PC-3 (cell line): ENCODE measurements at regions not wholly inside any gene's neighbourhood (a gene's known extent, or its start where the extent isn't known, plus 50 kb on each side); places are given as distances from the start of the nearest gene placed in this dataset.
A peak's percentile ranks its signal among the peaks of the same experiment; 100 is the strongest.

Source experiments
- ATAC-seq: fragments of 200-7000 bp; cut with Tn5 transposase; 2 replicates; pipeline ENCODE4 v1.9.1; 2020; ENCODE audit warnings: mild to moderate bottlenecking, moderate library complexity
- BruUV-seq: library from RNA; stranded (reverse); fragments of 400-500 nt; replicated peaks from 2 replicates; lab custom pipeline; 2021; lab: Mats Ljungman, UMichigan
- CTCF ChIA-PET: fragments of 300-600 bp; sonication (Branson Sonifier 250); formaldehyde crosslinking; loops from one replicate; lab custom pipeline; 2022; ENCODE audit warnings: antibody characterized with exemption; lab: Charles Lee
- POLR2A ChIA-PET: fragments of 300-600 bp; sonication (Branson Sonifier 250); formaldehyde crosslinking; loops from one replicate; lab custom pipeline; 2022; ENCODE audit warnings: antibody characterized with exemption; ENCODE audit not compliant: unreplicated experiment; lab: Charles Lee
- DNase-seq: peaks from one replicate; pipeline ENCODE4 v3.0.0-alpha.2; 2015
- H2AFZ ChIP-seq: fragments of 300-600 bp; sonication (generic); 2 replicates; pipeline ENCODE4 v1.6.0; 2016; ENCODE audit warnings: antibody characterized with exemption, low read length
- H3F3A ChIP-seq: fragments of 300-600 bp; sonication (generic); one replicate; pipeline ENCODE4 v1.6.0; 2017; ENCODE audit warnings: antibody characterized with exemption, low read length, control low read depth, mild to moderate bottlenecking; ENCODE audit not compliant: unreplicated experiment
- H3K27ac ChIP-seq: fragments of 300-600 bp; sonication (generic); 2 replicates; pipeline ENCODE4 v1.5.1; 2016; ENCODE audit warnings: mild to moderate bottlenecking, low read length
- H3K27me3 ChIP-seq: fragments of 300-600 bp; sonication (generic); 2 replicates; pipeline ENCODE4 v1.6.1; 2016; ENCODE audit warnings: low read length, mixed read lengths
- H3K36me3 ChIP-seq: fragments of 300-600 bp; sonication (generic); 2 replicates; pipeline ENCODE4 v1.6.1; 2016; ENCODE audit warnings: low read depth, mixed run types, low read length, mixed read lengths
- H3K4me1 ChIP-seq: fragments of 300-600 bp; sonication (generic); 2 replicates; pipeline ENCODE4 v1.5.1; 2016; ENCODE audit warnings: low read length; ENCODE audit not compliant: insufficient read depth
- H3K4me2 ChIP-seq: fragments of 300-600 bp; sonication (generic); 2 replicates; pipeline ENCODE4 v1.6.0; 2016; ENCODE audit warnings: low read length
- H3K4me3 ChIP-seq: fragments of 300-600 bp; sonication (generic); 2 replicates; pipeline ENCODE4 v1.5.1; 2016; ENCODE audit warnings: mild to moderate bottlenecking, low read length, mixed read lengths
- H3K79me2 ChIP-seq: fragments of 300-600 bp; sonication (generic); 2 replicates; pipeline ENCODE4 v1.6.1; 2017; ENCODE audit warnings: low read length, mixed read lengths
- H3K9ac ChIP-seq: fragments of 300-600 bp; sonication (generic); 2 replicates; pipeline ENCODE4 v1.6.0; 2016; ENCODE audit warnings: mild to moderate bottlenecking, low read length
- H3K9me2 ChIP-seq: fragments of 300-600 bp; sonication (generic); replicated peaks from 2 replicates; pipeline ENCODE4 v1.6.1; 2016; ENCODE audit warnings: mixed run types, low read length, mixed read lengths
- H3K9me3 ChIP-seq: fragments of 300-600 bp; sonication (generic); 2 replicates; pipeline ENCODE4 v1.6.1; 2016; ENCODE audit warnings: low read length, mixed read lengths
- H4K20me1 ChIP-seq: fragments of 300-600 bp; sonication (generic); 2 replicates; pipeline ENCODE4 v1.6.1; 2016; ENCODE audit warnings: low read length, mixed read lengths
- EZH2 ChIP-seq: fragments of 300-600 bp; sonication (generic); IDR thresholded peaks from one replicate; pipeline ENCODE4 v1.6.1; 2017; ENCODE audit warnings: antibody characterized with exemption, mild to moderate bottlenecking, low read length; ENCODE audit not compliant: unreplicated experiment
- EZH2phosphoT487 ChIP-seq: fragments of 300-600 bp; sonication (generic); IDR thresholded peaks from 2 replicates; pipeline ENCODE4 v1.6.1; 2018; ENCODE audit warnings: mild to moderate bottlenecking, antibody characterized with exemption, low read length, borderline replicate concordance
- intact Hi-C: fragments of 100-400 bp; cut with micrococcal nuclease; formaldehyde crosslinking; loops from 2 replicates; pipeline ENCODE4 v1.9.0; 2023
- TF ChIP-seq, protein P1 (sequence below): fragments of 300-600 bp; sonication (generic); conservative IDR thresholded peaks from 2 replicates; pipeline ENCODE4 v1.5.1; 2017; ENCODE audit warnings: antibody characterized with exemption, low read depth, mild to moderate bottlenecking, low read length

DNA sequence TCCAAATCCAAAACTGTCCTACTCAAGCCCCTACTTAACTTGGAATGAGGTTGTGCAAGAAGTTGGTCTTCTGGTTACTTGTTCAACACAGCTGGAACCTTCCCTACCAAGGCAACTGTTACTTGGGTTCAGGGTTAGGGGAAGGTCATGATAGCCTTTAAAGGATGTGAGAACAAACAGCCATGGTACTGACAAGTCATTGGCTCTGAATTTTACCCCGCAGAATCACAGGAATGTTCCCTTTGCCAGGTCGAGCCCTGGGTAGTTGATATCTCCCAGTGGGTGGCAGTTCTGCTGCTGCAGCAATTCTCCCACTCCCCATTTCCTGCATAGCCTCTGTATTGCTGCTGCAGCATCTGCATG is 396.1 kb upstream of the MPDZ start:
- H3K9me3 ChIP-seq: no peaks in the 10 kb centered on the region
- no peaks in the 10 kb centered on the region for H3K36me3 ChIP-seq
- H3K4me1 ChIP-seq: peaks cover 9% of the 10 kb centered on the region; the same call in 1 of the 2 replicates
- no peak for DNase-seq
- H3K79me2 ChIP-seq: no peaks in the 10 kb centered on the region
- H3K9ac ChIP-seq: no peak overlapping the region
- ChIA-PET CTCF (no interaction called here), POLR2A (no interaction called here)
- TF ChIP-seq, protein P1, sequence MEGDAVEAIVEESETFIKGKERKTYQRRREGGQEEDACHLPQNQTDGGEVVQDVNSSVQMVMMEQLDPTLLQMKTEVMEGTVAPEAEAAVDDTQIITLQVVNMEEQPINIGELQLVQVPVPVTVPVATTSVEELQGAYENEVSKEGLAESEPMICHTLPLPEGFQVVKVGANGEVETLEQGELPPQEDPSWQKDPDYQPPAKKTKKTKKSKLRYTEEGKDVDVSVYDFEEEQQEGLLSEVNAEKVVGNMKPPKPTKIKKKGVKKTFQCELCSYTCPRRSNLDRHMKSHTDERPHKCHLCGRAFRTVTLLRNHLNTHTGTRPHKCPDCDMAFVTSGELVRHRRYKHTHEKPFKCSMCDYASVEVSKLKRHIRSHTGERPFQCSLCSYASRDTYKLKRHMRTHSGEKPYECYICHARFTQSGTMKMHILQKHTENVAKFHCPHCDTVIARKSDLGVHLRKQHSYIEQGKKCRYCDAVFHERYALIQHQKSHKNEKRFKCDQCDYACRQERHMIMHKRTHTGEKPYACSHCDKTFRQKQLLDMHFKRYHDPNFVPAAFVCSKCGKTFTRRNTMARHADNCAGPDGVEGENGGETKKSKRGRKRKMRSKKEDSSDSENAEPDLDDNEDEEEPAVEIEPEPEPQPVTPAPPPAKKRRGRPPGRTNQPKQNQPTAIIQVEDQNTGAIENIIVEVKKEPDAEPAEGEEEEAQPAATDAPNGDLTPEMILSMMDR: no peak
- no peak for TF ChIP-seq EZH2
- TF ChIP-seq EZH2phosphoT487: no peak
- H3F3A ChIP-seq: no peaks in the 10 kb centered on the region
- intact Hi-C loops: no loop called here
- no peaks in the 10 kb centered on the region for H3K9me2 ChIP-seq
- H3K27ac ChIP-seq: no peak overlapping the region
- no peak overlapping the region for H2AFZ ChIP-seq
- BruUV-seq: no TSS peak
- no peak for ATAC-seq
- H3K4me3 ChIP-seq: no peak overlapping the region
- H3K27me3 ChIP-seq: no peaks in the 10 kb centered on the region
- H3K4me2 ChIP-seq: no peak overlapping the region
- H4K20me1 ChIP-seq: no peaks in the 10 kb centered on the region

DNA sequence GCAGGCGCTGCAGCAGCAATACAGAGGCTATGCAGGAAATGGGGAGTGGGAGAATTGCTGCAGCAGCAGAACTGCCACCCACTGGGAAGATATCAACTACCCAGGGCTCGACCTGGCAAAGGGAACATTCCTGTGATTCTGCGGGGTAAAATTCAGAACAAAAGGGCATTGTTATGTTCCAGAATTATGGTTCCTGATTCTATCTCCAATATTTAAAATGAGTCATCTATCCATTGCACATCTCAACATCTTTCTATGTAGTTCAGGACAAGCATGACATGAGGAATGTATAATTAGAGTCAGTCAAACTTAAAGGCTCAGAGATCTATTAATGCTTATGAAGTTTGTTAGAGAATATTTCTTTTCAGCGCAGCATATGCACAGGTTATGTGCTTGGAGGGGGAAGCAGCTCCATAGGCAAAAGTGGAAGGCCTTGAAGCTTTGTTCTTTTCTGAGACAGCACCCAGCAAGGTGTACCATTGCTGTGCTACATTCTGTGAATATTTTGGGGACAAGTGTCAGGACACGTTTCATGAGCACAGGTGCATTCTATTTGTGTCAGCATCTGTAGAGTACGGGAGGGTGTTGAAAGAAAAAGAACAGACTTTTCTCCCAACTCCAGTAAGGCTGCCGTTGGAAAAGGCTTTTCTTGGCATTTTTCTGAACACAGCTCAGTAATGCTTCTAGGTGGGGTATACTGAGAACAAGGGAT is 395.6 kb upstream of the MPDZ start:
- H3K4me1 ChIP-seq: peaks cover 9% of the 10 kb centered on the region; the same call in 1 of the 2 replicates
- no peaks in the 10 kb centered on the region for H3F3A ChIP-seq
- no peaks in the 10 kb centered on the region for H3K9me2 ChIP-seq
- CTCF ChIA-PET: no interaction called here
- TF ChIP-seq, protein P1: no peak
- TF ChIP-seq EZH2phosphoT487 (no peak), EZH2 (no peak)
- H3K4me3 ChIP-seq: no peak overlapping the region
- ATAC-seq: peak; percentile 54
- DNase-seq: peak; percentile 47
- no peak overlapping the region for H3K9ac ChIP-seq
- intact Hi-C loops: no loop called here
- H3K9me3 ChIP-seq: no peaks in the 10 kb centered on the region
- H3K36me3 ChIP-seq: no peaks in the 10 kb centered on the region
- 0 out of 2 replicates have a peak overlapping the region, but pooled peaks have one; percentile 13 for H3K27ac ChIP-seq
- no peak overlapping the region for H2AFZ ChIP-seq
- no TSS peak for BruUV-seq
- no peaks in the 10 kb centered on the region for H3K27me3 ChIP-seq
- no peaks in the 10 kb centered on the region for H3K79me2 ChIP-seq
- POLR2A ChIA-PET: no interaction called here
- H4K20me1 ChIP-seq: no peaks in the 10 kb centered on the region
- H3K4me2 ChIP-seq: no peak overlapping the region

- no peak overlapping the region for H3K9ac ChIP-seq
- intact Hi-C loops: no loop called here
- H3K9me2 ChIP-seq: no peaks in the 10 kb centered on the region
- H3K9me3 ChIP-seq: no peaks in the 10 kb centered on the region
- POLR2A ChIA-PET: no interaction called here
- TF ChIP-seq EZH2: no peak
- TF ChIP-seq EZH2phosphoT487: no peak
- TF ChIP-seq, protein P1: no peak
- H4K20me1 ChIP-seq: no peaks in the 10 kb centered on the region
- no peaks in the 10 kb centered on the region for H3F3A ChIP-seq
- H3K27me3 ChIP-seq: no peaks in the 10 kb centered on the region
- DNase-seq: no peak
- BruUV-seq: no TSS peak
- peaks cover 9% of the 10 kb centered on the region; the same call in 1 of the 2 replicates for H3K4me1 ChIP-seq
- CTCF ChIA-PET: no interaction called here
- no peak overlapping the region for H2AFZ ChIP-seq
- no peaks in the 10 kb centered on the region for H3K79me2 ChIP-seq
- no peak overlapping the region for H3K4me2 ChIP-seq
- H3K27ac ChIP-seq: no peak overlapping the region
- H3K36me3 ChIP-seq: no peaks in the 10 kb centered on the region
- H3K4me3 ChIP-seq: no peak overlapping the region
- no peak for ATAC-seq
Observed at GRCh38 chr9:13673348-13673747, 393.9 kb upstream of the MPDZ start.
